Gastroesophageal sphincter (tissue), 3 donors: ENCODE measurements at regions not wholly inside any gene's neighbourhood (a gene's known extent, or its start where the extent isn't known, plus 50 kb on each side); places are given as distances from the start of the nearest gene placed in this dataset.

Experiments
- EP300 ChIP-seq: sonication (generic); formaldehyde crosslinking; IDR thresholded peaks from one replicate; pipeline ENCODE4 v1.6.1; 2017; ENCODE audit warnings: antibody characterized with exemption, mild to moderate bottlenecking
- POLR2A ChIP-seq, 2 donors: fragments of 450-650 bp; IDR thresholded peaks; one replicate each; pipeline ENCODE4 v1.6.1; 2017; ENCODE audit warnings: antibody characterized with exemption in 2 of 2, mild to moderate bottlenecking in 2 of 2, moderate library complexity in 1 of 2
- POLR2AphosphoS5 ChIP-seq: sonication (generic); formaldehyde crosslinking; IDR thresholded peaks from one replicate; pipeline ENCODE4 v1.6.1; 2017; ENCODE audit warnings: antibody characterized with exemption
- TF ChIP-seq, protein P1 (sequence below), 4 experiments: fragments of 200-600 bp in 2 of 4; fragments of 450-650 bp in 2 of 4; sonication (generic) in 1 of 4; IDR thresholded peaks; one replicate each; pipeline ENCODE4 v1.5.1; 2017 to 2019; ENCODE audit warnings: antibody characterized with exemption in 4 of 4, mild to moderate bottlenecking in 2 of 4, moderate library complexity in 2 of 4

DNA sequence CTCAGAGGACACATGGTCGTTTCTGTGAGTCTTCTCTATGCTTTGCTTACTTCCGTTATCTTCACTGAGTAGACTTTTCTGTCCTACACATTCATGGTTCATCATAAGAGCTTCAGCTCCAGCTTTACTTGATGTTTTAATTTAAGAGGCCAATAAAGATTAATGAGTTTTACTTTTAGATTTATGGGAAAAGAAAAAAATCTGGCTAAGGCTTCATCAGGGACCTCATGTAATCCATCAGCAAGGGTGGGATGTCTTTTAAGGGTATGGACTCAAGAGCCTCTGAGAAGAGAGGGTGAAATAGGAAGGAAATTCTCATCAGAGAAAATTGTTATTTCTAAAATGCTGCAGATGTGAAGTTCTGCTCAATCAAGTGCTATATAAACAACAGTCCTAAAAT, 963.0 kb upstream of the RAG2 start:
- TF ChIP-seq, protein P1, sequence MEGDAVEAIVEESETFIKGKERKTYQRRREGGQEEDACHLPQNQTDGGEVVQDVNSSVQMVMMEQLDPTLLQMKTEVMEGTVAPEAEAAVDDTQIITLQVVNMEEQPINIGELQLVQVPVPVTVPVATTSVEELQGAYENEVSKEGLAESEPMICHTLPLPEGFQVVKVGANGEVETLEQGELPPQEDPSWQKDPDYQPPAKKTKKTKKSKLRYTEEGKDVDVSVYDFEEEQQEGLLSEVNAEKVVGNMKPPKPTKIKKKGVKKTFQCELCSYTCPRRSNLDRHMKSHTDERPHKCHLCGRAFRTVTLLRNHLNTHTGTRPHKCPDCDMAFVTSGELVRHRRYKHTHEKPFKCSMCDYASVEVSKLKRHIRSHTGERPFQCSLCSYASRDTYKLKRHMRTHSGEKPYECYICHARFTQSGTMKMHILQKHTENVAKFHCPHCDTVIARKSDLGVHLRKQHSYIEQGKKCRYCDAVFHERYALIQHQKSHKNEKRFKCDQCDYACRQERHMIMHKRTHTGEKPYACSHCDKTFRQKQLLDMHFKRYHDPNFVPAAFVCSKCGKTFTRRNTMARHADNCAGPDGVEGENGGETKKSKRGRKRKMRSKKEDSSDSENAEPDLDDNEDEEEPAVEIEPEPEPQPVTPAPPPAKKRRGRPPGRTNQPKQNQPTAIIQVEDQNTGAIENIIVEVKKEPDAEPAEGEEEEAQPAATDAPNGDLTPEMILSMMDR (IDR thresholded peaks at IDR 0.05) = no peak
- TF ChIP-seq POLR2A (IDR thresholded peaks at IDR 0.05) = no peak
- no peak for TF ChIP-seq POLR2AphosphoS5
- no peak for TF ChIP-seq EP300
